ENCODE measurements at regions not wholly inside any gene's neighbourhood (a gene's known extent, or its start where the extent isn't known, plus 50 kb on each side); places are given as distances from the start of the nearest gene placed in this dataset.

- ATAC-seq (ENCODE audit: low FRiP score in 2 of 2), result no peak
- no peak for TF ChIP-seq EP300 (IDR thresholded peaks at IDR 0.05)
- no peak overlapping the region for H3K4me3 ChIP-seq
- H3K27ac ChIP-seq, result no peak overlapping the region
- no peaks in the 10 kb centered on the region for H3K27me3 ChIP-seq
- 59 to 68% methylated on average over 3 of the region's 3 CpGs for WGBS, 2 donors
- DNase-seq, result no peak
- H3K9me3 ChIP-seq, result no peaks in the 10 kb centered on the region
- H3K36me3 ChIP-seq, result no peaks in the 10 kb centered on the region
- H3K4me1 ChIP-seq, result no peaks in the 10 kb centered on the region
These were observed 227.7 kb downstream of the NOVA1 start for GRCh38 chr14:26370115-26370514.

GRCh38 chr14:26363689-26364088 is 234.1 kb downstream of the NOVA1 start:
- Histone ChIP-seq H3K36me3 (no peaks in the 10 kb centered on the region), H3K4me1 (no peaks in the 10 kb centered on the region), H3K4me3 (no peak overlapping the region), H3K27me3 (no peaks in the 10 kb centered on the region), H3K27ac (no peak overlapping the region), H3K9me3 (no peaks in the 10 kb centered on the region)
- TF ChIP-seq POLR2AphosphoS5 (IDR thresholded peaks at IDR 0.05) (no peak), EP300 (IDR thresholded peaks at IDR 0.05) (no peak)
- DNase-seq (no peak), ATAC-seq (ENCODE audit: low FRiP score in 2 of 2) (no peak)

GRCh38 chr14:26344596-26344995 is 253.2 kb downstream of the NOVA1 start:
- H3K27me3 ChIP-seq, result no peaks in the 10 kb centered on the region
- no peak overlapping the region for H3K27ac ChIP-seq
- no peaks in the 10 kb centered on the region for H3K4me1 ChIP-seq
- peaks cover 0 to 3% (median 0%) of the 10 kb centered on the region in 4 donors for H3K9me3 ChIP-seq
- H3K4me3 ChIP-seq, result no peak overlapping the region
- DNase-seq (no peak), ATAC-seq (ENCODE audit: low FRiP score in 2 of 2) (no peak)
- 86 to 89% methylated on average over 4 of the region's 4 CpGs for WGBS, 2 donors
- TF ChIP-seq CTCF (IDR thresholded peaks at IDR 0.05), result no peak
- TF ChIP-seq EP300 (IDR thresholded peaks at IDR 0.05), result no peak
- TF ChIP-seq POLR2AphosphoS5 (IDR thresholded peaks at IDR 0.05), result no peak
- TF ChIP-seq POLR2A (IDR thresholded peaks at IDR 0.05), result no peak
- H3K36me3 ChIP-seq, result no peaks in the 10 kb centered on the region

- H3K9me3 ChIP-seq, result peaks cover 0 to 3% (median 0%) of the 10 kb centered on the region in 4 donors
- no peak overlapping the region for H3K4me3 ChIP-seq
- ATAC-seq (ENCODE audit: low FRiP score in 2 of 2), result no peak
- no peaks in the 10 kb centered on the region for H3K4me1 ChIP-seq
- DNase-seq, result no peak
- 85 to 87% methylated on average over 2 of the region's 2 CpGs for WGBS, 2 donors
- H3K27me3 ChIP-seq, result no peaks in the 10 kb centered on the region
- no peaks in the 10 kb centered on the region for H3K36me3 ChIP-seq
- H3K27ac ChIP-seq, result no peak overlapping the region
- TF ChIP-seq POLR2A (IDR thresholded peaks at IDR 0.05), result no peak
These were observed 258.5 kb downstream of the NOVA1 start for GRCh38 chr14:26339381-26339780.

- Histone ChIP-seq H3K4me3 (no peak overlapping the region), H3K27ac (no peak overlapping the region), H3K36me3 (no peaks in the 10 kb centered on the region), H3K27me3 (no peaks in the 10 kb centered on the region), H3K4me1 (no peaks in the 10 kb centered on the region), H3K9me3 (peaks cover 0 to 3% (median 0%) of the 10 kb centered on the region in 4 donors)
- ATAC-seq (ENCODE audit: low FRiP score in 2 of 2) (no peak), DNase-seq (no peak)
- 29 to 36% methylated on average over 2 of the region's 2 CpGs for WGBS, 2 donors
- TF ChIP-seq CTCF (IDR thresholded peaks at IDR 0.05), result no peak
These were observed 259.6 kb downstream of the NOVA1 start for GRCh38 chr14:26338231-26338630.

GRCh38 chr14:26334288-26334687 is 263.5 kb downstream of the NOVA1 start:
- Histone ChIP-seq H3K4me1 (no peaks in the 10 kb centered on the region), H3K36me3 (no peaks in the 10 kb centered on the region), H3K27me3 (no peaks in the 10 kb centered on the region), H3K27ac (no peak overlapping the region), H3K4me3 (no peak overlapping the region), H3K9me3 (no peaks in the 10 kb centered on the region)
- no peak for TF ChIP-seq POLR2AphosphoS5 (IDR thresholded peaks at IDR 0.05)
- TF ChIP-seq CTCF (IDR thresholded peaks at IDR 0.05), result no peak
- TF ChIP-seq POLR2A (IDR thresholded peaks at IDR 0.05), result no peak
- TF ChIP-seq EP300 (IDR thresholded peaks at IDR 0.05), result no peak
- WGBS, 2 donors, result 55 to 56% methylated on average over 3 of the region's 3 CpGs
- no peak for ATAC-seq (ENCODE audit: low FRiP score in 2 of 2)
- DNase-seq, result no peak
